D721Med (cell line): ENCODE measurements at regions not wholly inside any gene's neighbourhood (a gene's known extent, or its start where the extent isn't known, plus 50 kb on each side); places are given as distances from the start of the nearest gene placed in this dataset.

Experiments
- DNase-seq: peaks from one replicate; pipeline ENCODE4 v3.0.0; 2011; ENCODE audit warnings: low spot score; ENCODE audit not compliant: insufficient read length
- FAIRE-seq: peaks from 2 replicates; lab custom pipeline; 2011; peaks lifted over from hg19 to GRCh38; lab: Jason Lieb, UNC
- TF ChIP-seq, protein P1 (sequence below): IDR thresholded peaks from 2 replicates; pipeline ENCODE4 v1.5.1; 2012; ENCODE audit warnings: mild to moderate bottlenecking, control low read depth; ENCODE audit not compliant: insufficient read depth; ENCODE audit errors: missing control alignments

DNA sequence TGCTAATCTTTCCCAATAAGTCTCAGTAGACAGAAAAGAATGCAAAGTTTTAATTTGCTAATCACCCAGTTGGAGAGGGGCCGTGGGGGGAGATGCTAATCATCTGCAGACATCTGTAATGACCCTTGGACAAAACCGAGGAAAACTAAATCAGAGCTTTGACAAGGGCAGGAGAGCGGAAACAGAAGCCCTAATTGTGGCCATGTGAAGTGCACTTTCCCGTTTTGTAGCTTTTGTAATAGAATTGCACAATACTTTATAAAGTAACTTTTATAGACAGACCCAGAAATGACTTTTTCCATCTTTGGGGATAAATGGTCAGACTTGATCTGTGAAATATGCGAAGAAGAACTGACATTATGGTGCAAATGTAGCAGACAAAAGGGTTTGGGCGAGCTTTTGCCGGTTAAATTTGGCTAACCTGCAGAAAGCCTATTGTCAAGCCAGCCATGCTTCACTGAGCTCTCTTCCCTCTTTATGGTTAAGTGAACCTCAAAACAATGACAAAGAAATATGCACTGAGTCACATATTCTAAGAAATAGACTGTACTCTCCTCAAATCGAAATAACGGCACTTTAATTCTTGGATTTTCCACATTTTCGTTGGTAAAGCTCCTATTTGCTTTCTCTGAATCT is 980.1 kb upstream of the POU3F3 start:
- TF ChIP-seq, protein P1, sequence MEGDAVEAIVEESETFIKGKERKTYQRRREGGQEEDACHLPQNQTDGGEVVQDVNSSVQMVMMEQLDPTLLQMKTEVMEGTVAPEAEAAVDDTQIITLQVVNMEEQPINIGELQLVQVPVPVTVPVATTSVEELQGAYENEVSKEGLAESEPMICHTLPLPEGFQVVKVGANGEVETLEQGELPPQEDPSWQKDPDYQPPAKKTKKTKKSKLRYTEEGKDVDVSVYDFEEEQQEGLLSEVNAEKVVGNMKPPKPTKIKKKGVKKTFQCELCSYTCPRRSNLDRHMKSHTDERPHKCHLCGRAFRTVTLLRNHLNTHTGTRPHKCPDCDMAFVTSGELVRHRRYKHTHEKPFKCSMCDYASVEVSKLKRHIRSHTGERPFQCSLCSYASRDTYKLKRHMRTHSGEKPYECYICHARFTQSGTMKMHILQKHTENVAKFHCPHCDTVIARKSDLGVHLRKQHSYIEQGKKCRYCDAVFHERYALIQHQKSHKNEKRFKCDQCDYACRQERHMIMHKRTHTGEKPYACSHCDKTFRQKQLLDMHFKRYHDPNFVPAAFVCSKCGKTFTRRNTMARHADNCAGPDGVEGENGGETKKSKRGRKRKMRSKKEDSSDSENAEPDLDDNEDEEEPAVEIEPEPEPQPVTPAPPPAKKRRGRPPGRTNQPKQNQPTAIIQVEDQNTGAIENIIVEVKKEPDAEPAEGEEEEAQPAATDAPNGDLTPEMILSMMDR, result no peak
- FAIRE-seq (no peak), DNase-seq (no peak)

DNA sequence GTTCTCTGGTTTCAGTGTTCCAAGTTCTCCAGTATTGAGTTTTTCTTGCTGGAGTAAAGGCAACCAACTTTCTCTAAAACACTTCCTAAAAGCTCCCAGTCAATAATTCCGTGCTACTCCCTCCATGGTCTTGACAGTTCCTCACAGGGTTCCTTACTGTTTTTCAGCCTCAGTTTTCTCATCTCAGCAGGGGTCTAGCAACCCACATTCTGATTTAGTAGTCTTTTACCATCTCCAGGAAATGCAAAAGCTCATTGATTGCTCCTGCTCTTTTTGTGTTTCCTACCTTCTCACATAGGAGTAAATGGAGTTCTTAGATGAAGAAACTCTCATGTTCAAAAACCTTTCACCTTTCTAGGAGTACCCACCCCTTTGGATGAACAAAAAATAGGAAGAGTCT is 978.8 kb upstream of the POU3F3 start:
- TF ChIP-seq, protein P1, result no peak
- FAIRE-seq, result no peak
- no peak for DNase-seq

DNA sequence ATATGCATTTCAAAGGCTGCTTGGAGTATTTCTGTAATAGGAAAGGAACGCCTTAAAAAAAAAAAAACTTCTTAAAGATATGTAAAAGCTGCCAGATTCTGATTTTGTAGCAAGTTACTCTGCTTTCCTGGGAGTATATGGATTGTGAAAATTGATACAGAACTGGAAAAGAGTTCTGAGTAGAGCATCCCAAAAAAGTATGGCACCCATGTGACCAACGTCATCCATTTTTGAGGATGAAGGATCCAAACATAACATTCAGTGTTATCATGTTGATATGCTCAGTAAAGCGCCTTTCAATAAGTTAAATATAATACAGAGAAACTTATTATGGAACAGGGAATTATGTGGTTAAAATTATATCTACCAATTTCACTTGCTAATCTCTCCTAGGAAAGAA is 978.4 kb upstream of the POU3F3 start:
- TF ChIP-seq, protein P1, result no peak
- FAIRE-seq (no peak), DNase-seq (no peak)

DNA sequence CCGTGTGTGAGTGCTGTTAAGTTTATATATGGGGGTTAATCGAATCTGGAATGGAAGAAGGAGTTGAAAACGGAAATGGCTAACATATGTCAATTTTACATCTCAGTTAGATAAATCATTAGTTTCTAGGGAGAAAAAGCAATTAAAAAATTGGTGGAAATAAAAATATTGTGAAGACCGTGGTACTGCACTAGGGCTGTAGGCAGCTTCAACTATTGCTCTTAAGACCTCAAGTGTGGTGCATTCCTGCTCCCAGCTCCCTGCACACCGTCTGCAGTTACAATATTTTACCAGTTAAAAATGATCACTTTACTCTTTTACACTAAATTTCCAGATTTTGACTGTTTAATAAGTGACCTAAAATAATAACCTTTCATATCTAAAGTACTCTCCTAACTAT is 977.3 kb upstream of the POU3F3 start:
- TF ChIP-seq, protein P1, result no peak
- FAIRE-seq (no peak), DNase-seq (no peak)

DNA sequence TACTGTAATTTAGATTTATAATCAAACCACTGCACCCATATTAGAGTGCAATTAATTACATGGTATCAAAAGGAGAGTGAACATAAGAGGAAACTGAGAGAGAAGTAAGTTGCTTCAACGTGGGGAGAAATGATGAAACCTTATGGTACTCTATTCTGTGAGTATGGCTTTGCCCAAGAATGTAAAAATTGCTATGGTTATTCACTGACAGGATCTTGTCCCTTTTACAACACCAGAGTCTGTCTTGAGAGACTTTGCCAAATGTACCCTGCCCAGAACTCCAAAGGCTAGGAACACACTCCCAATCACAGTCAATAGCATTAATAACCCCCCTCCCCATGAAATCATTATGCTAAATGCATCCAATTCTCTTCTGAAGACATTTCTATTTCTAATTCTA is 974.8 kb upstream of the POU3F3 start:
- FAIRE-seq, result no peak
- no peak for DNase-seq
- TF ChIP-seq, protein P1, result no peak

DNA sequence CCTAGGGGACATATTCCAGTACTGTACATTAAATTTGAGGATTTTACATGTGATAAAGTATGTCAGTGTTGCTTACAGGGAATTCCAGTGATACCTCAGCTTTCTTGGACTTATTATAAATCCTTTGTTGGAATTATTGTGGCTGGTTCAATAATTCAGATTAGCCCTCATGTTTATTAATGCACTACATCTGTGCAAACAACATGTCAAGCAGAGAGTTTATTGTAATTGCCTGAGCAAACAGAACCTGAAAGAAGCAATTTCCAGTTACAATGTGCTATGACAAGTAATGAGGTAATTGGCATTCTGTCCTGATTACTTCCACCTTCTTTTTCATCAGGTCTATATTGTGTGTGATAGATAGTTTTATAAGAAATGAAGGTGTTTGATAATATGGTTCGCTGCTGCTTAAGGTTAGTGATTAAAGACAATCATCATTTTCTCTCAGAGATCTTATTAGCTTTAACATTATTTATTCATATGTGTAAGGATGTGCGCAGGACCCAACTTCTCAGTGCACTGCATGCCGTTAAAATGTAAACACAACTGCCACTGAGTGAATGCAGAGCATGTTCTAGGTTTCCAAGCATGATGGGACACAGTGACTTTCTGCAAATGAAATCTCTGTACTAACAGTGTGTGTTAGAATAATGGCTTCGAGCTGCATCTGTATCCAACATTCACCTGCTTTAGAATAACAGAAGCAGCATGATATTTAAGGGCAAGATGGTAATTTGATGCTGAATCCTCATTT is 973.7 kb upstream of the POU3F3 start:
- TF ChIP-seq, protein P1, result no peak
- no peak for DNase-seq
- peak; percentile 16 for FAIRE-seq

DNA sequence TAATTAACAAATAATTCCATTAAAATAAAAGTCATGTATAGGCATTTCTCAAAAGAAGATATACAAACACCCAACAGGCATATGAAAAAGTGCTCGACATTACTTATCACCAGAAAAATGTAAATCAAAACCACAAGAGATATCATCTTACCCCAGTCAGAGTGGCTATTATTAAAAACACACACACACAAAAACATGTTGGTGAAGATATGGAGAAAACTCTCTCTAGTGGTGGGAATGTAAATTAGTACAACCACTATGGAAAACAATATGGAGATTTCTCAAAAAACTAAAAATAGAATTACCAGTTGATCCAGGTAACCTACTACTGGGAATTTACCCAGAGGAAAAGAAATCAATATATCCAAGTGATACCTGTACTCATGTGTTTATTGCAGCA is 966.3 kb upstream of the POU3F3 start:
- FAIRE-seq (no peak), DNase-seq (no peak)
- TF ChIP-seq, protein P1, result no peak
